K562 (cell line): ENCODE measurements at regions not wholly inside any gene's neighbourhood (a gene's known extent, or its start where the extent isn't known, plus 50 kb on each side); places are given as distances from the start of the nearest gene placed in this dataset.

Experiments used
- ATAC-seq: fragments of 200-7000 bp; cut with Tn5 transposase; 3 replicates; pipeline ENCODE4 v1.9.1; 2020; ENCODE audit warnings: moderate library complexity
- BruUV-seq: library from RNA; stranded (reverse); fragments of 400-500 nt; replicated peaks from 2 replicates; lab custom pipeline; 2021; lab: Mats Ljungman, UMichigan
- CTCF ChIA-PET: fragments of 300-600 bp; formaldehyde crosslinking; extraction: SDS; loops from one replicate; lab custom pipeline; 2021; ENCODE audit warnings: low intra/inter-chr PET ratio; lab: Yijun Ruan, JAX
- POLR2A ChIA-PET: fragments of 300-600, 350-650 bp; sonication (Branson Sonifier 250); formaldehyde crosslinking; extraction: SDS; loops from one replicate; lab custom pipeline; 2021; ENCODE audit warnings: antibody characterized with exemption, inconsistent platforms; lab: Yijun Ruan, JAX
- DNase-seq, 4 experiments: peaks; one replicate each; pipeline versions ENCODE4 v3.0.0 to v3.0.0-alpha.2; 2011 to 2018; ENCODE audit warnings: low spot score in 3 of 4, mixed read lengths in 3 of 4; ENCODE audit errors: extremely low read depth in 1 of 4
- FAIRE-seq: peaks from 2 replicates; lab custom pipeline; 2011; peaks lifted over from hg19 to GRCh38; lab: Jason Lieb, UNC
- H2AFZ ChIP-seq: 2 replicates; pipeline ENCODE4 v1.6.0; 2011; ENCODE audit warnings: low read depth, low read length, control low read depth, inconsistent platforms
- H3K27ac ChIP-seq: fragments of 200-600 bp; 3 replicates; pipeline ENCODE4 v1.8.0; 2011; ENCODE audit warnings: low read depth, mild to moderate bottlenecking, control low read depth, inconsistent platforms, low read length, moderate library complexity, mixed read lengths; ENCODE audit errors: extremely low read depth
- H3K27me3 ChIP-seq, 2 experiments: fragments of 300-600 bp in 1 of 2; 2 replicates in 1 of 2; 3 replicates in 1 of 2; pipeline versions ENCODE4 v1.6.0 to v1.8.0; 2011; ENCODE audit warnings: inconsistent platforms in 2 of 2, low read length in 2 of 2, mild to moderate bottlenecking in 1 of 2, mixed read lengths in 1 of 2, moderate library complexity in 1 of 2; ENCODE audit not compliant: control insufficient read depth in 2 of 2, insufficient read depth in 2 of 2
- H3K36me3 ChIP-seq: fragments of 300-600 bp; 3 replicates; pipeline ENCODE4 v1.8.0; 2011; ENCODE audit warnings: mild to moderate bottlenecking, low read length, inconsistent platforms; ENCODE audit not compliant: control insufficient read depth, insufficient read depth
- H3K4me1 ChIP-seq, 2 experiments: fragments of 200-600 bp in 1 of 2; replicated peaks in 1 of 2; 2 replicates in 1 of 2; 3 replicates in 1 of 2; pipeline versions ENCODE4 v1.5.1 to v1.8.0; 2011; ENCODE audit warnings: inconsistent platforms in 2 of 2, low read length in 2 of 2, mild to moderate bottlenecking in 1 of 2, mixed read lengths in 1 of 2, moderate library complexity in 1 of 2; ENCODE audit not compliant: control insufficient read depth in 2 of 2, insufficient read depth in 2 of 2
- H3K4me2 ChIP-seq: 2 replicates; pipeline ENCODE4 v1.6.1; 2011; ENCODE audit warnings: low read length, control low read depth, inconsistent platforms, mixed read lengths; ENCODE audit not compliant: insufficient read depth
- H3K4me3 ChIP-seq: fragments of 200-600 bp; sonication (generic), shearing (Covaris generic); 2 replicates; pipeline ENCODE4 v1.5.1; 2016; ENCODE audit warnings: control low read depth, inconsistent platforms
- H3K79me2 ChIP-seq: fragments of 200-600 bp; 3 replicates; pipeline ENCODE4 v1.8.0; 2011; ENCODE audit warnings: low read length, inconsistent platforms; ENCODE audit not compliant: control insufficient read depth, insufficient read depth
- H3K9ac ChIP-seq, 2 experiments: 2 replicates each; pipeline versions ENCODE4 v1.6.0 to v1.6.1; 2011; ENCODE audit warnings: low read depth in 2 of 2, low read length in 2 of 2, control low read depth in 1 of 2, inconsistent platforms in 1 of 2, mild to moderate bottlenecking in 1 of 2, mixed read lengths in 1 of 2; ENCODE audit not compliant: insufficient read depth in 1 of 2
- H3K9me1 ChIP-seq: one replicate; pipeline ENCODE4 v1.6.0; 2011; ENCODE audit warnings: inconsistent platforms, mild to moderate bottlenecking, low read length, moderate library complexity; ENCODE audit not compliant: control insufficient read depth, insufficient read depth
- H3K9me3 ChIP-seq: replicated peaks from 2 replicates; pipeline ENCODE4 v1.5.1; 2011; ENCODE audit warnings: low read depth, low read length, inconsistent platforms; ENCODE audit not compliant: control insufficient read depth, insufficient read depth
- H4K20me1 ChIP-seq: replicated peaks from 2 replicates; pipeline ENCODE4 v1.6.1; 2011; ENCODE audit warnings: low read length, inconsistent platforms, mixed read lengths; ENCODE audit not compliant: control insufficient read depth, insufficient read depth
- ARID2 ChIP-seq: fragments of 450-650 bp; IDR thresholded peaks from 2 replicates; pipeline ENCODE4 v1.6.1; 2017; ENCODE audit warnings: antibody characterized with exemption, mild to moderate bottlenecking
- BRD9 ChIP-seq: fragments of 450-650 bp; IDR thresholded peaks from 2 replicates; pipeline ENCODE4 v1.6.1; 2018; ENCODE audit warnings: low read depth; ENCODE audit not compliant: partially characterized antibody
- ETS2 ChIP-seq: IDR thresholded peaks from 2 replicates; pipeline ENCODE4 v1.6.1; 2016; ENCODE audit warnings: borderline replicate concordance, missing genetic modification characterization, mild to moderate bottlenecking, moderate library complexity, missing compliant biosample characterization; ENCODE audit not compliant: poor library complexity, severe bottlenecking
- IFI16 ChIP-seq: fragments of 250-450 bp; sonication (Bioruptor Pico); IDR thresholded peaks from 2 replicates; pipeline ENCODE4 v2.1.2; 2022; ENCODE audit warnings: mild to moderate bottlenecking, inconsistent platforms
- KDM5B ChIP-seq: fragments of 200-600 bp; sonication (generic); IDR thresholded peaks from 2 replicates; pipeline ENCODE4 v1.6.1; 2012; ENCODE audit warnings: low read depth, mild to moderate bottlenecking, moderate library complexity, low read length, control low read depth, inconsistent platforms; ENCODE audit not compliant: insufficient replicate concordance
- L3MBTL2 ChIP-seq: fragments of 450-650 bp; IDR thresholded peaks from 2 replicates; pipeline ENCODE4 v1.6.1; 2016; ENCODE audit warnings: mild to moderate bottlenecking, moderate library complexity
- NBN ChIP-seq: fragments of 450-650 bp; IDR thresholded peaks from 2 replicates; pipeline ENCODE4 v1.6.1; 2016; ENCODE audit warnings: low read depth, mild to moderate bottlenecking
- NFATC3 ChIP-seq: fragments of 450-650 bp; IDR thresholded peaks from 2 replicates; pipeline ENCODE4 v1.6.1; 2017; ENCODE audit warnings: mild to moderate bottlenecking
- PCBP2 ChIP-seq: fragments of 200-400 bp; formaldehyde crosslinking; IDR thresholded peaks from 2 replicates; pipeline ENCODE4 v1.6.1; 2018; ENCODE audit warnings: low read length, low read depth, mild to moderate bottlenecking, moderate library complexity; ENCODE audit not compliant: poor library complexity, severe bottlenecking
- SAFB2 ChIP-seq: fragments of 200-400 bp; formaldehyde crosslinking; IDR thresholded peaks from 2 replicates; pipeline ENCODE4 v1.6.1; 2018; ENCODE audit warnings: borderline replicate concordance, low read length, low read depth, moderate library complexity; ENCODE audit not compliant: severe bottlenecking
- SMARCA4 ChIP-seq: fragments of 450-650 bp; IDR thresholded peaks from 2 replicates; pipeline ENCODE4 v1.6.1; 2016
- SPI1 ChIP-seq: IDR thresholded peaks from 2 replicates; pipeline ENCODE4 v1.6.1; 2011; ENCODE audit warnings: low read depth, low read length, control low read depth, borderline replicate concordance
- TARDBP ChIP-seq: fragments of 450-650 bp; IDR thresholded peaks from 2 replicates; pipeline ENCODE4 v1.6.1; 2016
- TEAD4 ChIP-seq, 2 experiments: sonication (generic) in 1 of 2; formaldehyde crosslinking in 1 of 2; IDR thresholded peaks; 2 replicates each; pipeline versions ENCODE4 v1.6.1 to v1.8.0; 2012 to 2022; ENCODE audit warnings: borderline replicate concordance in 1 of 2, inconsistent platforms in 1 of 2, low read length in 1 of 2, mild to moderate bottlenecking in 1 of 2, missing genetic modification reagents in 1 of 2
- ZKSCAN8 ChIP-seq: fragments of 200-800 bp; sonication (Bioruptor generic); IDR thresholded peaks from 2 replicates; pipeline ENCODE4 v1.6.1; 2016; ENCODE audit warnings: missing genetic modification characterization, missing compliant biosample characterization
- WGBS: fragments of 100-300 bp; shearing (Covaris generic); methylation state at CpG from one replicate; pipeline ENCODE4 v1.1.6; 2016; ENCODE audit warnings: low coverage, mixed read lengths; ENCODE audit not compliant: insufficient coverage; ENCODE audit errors: missing lambda C conversion rate; 5-methylcytosine and 5-hydroxymethylcytosine counted together
- in situ Hi-C: fragments of 300-500 bp; cut with MboI; formaldehyde crosslinking; loops from 4 replicates; pipeline ENCODE4 v1.15.0; 2018; ENCODE audit warnings: inconsistent platforms, mixed read lengths
- intact Hi-C: fragments of 100-400 bp; cut with micrococcal nuclease; formaldehyde crosslinking; loops from 2 replicates; pipeline ENCODE4 v1.14.2; 2022
- TF ChIP-seq, protein P1 (sequence below): sonication (generic); formaldehyde crosslinking; IDR thresholded peaks from 2 replicates; pipeline ENCODE4 v1.9.0; 2022; ENCODE audit warnings: mild to moderate bottlenecking, missing genetic modification reagents
- TF ChIP-seq, protein P2 (sequence below): fragments of 450-650 bp; formaldehyde crosslinking; IDR thresholded peaks from 2 replicates; pipeline ENCODE4 v1.4.0; 2020; ENCODE audit warnings: mild to moderate bottlenecking, mixed read lengths
- TF ChIP-seq, protein P3 (sequence below), 2 experiments: IDR thresholded peaks; 2 replicates each; pipeline ENCODE4 v1.6.1; 2011; ENCODE audit warnings: borderline replicate concordance in 1 of 2, control low read depth in 1 of 2, low read depth in 1 of 2, low read length in 1 of 2, mild to moderate bottlenecking in 1 of 2, mixed read lengths in 1 of 2, moderate library complexity in 1 of 2; ENCODE audit not compliant: insufficient read depth in 1 of 2, insufficient read length in 1 of 2, poor library complexity in 1 of 2, severe bottlenecking in 1 of 2; ENCODE audit errors: extremely low read depth in 1 of 2

DNA sequence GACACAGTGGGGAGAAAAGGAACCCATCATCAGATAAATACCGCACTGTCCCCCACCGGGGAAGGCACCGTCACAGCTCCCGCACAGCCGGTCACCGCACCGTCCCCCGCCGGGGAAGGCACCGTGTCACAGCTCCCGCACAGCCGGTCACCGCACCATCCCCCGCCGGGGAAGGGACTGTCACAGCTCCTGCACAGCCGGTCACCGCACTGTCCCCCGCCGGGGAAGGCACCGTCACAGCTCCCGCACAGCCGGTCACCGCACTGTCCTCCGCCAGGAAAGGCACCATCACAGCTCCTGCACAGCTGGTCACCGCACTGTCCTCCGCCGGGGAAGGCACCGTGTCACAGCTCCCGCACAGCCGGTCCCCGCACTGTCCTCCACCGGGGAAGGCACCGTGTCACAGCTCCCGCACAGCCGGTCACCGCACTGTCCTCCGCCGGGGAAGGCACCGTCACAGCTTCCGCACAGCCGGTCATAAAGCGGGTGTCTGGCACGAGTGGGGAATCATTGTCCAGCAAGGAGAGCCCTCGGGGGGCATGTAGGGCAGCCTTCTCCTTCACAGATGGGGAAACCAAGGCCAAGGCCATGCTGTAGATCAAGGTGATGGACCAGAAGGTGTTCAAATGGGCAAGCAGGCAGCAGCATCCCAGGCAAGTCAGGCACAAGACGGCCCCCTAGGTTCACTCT lies 280.1 kb downstream of the NPHP4 start:
- POLR2A ChIA-PET = no interaction called here
- FAIRE-seq (no peak), ATAC-seq (no peak), DNase-seq (no peak)
- H3K4me3 ChIP-seq = no peak overlapping the region
- no peaks in the 10 kb centered on the region for H3K79me2 ChIP-seq
- intact Hi-C loops = no loop called here
- H4K20me1 ChIP-seq = no peaks in the 10 kb centered on the region
- CTCF ChIA-PET = no interaction called here
- peaks cover 16 to 59% of the 10 kb centered on the region in 2 experiments; a peak in 4 of 5 replicates for H3K27me3 ChIP-seq
- no peaks in the 10 kb centered on the region for H3K9me1 ChIP-seq
- H2AFZ ChIP-seq = no peak overlapping the region
- H3K36me3 ChIP-seq = no peaks in the 10 kb centered on the region
- no TSS peak for BruUV-seq
- in situ Hi-C loops = no loop called here
- no peaks in the 10 kb centered on the region for H3K9me3 ChIP-seq
- 13% methylated on average over 44 of the region's 45 CpGs for WGBS
- no peak overlapping the region for H3K4me2 ChIP-seq
- H3K27ac ChIP-seq = no peak overlapping the region
- peaks cover 0 to 5% of the 10 kb centered on the region in 2 experiments; a peak in 1 of 5 replicates for H3K4me1 ChIP-seq
- no peak overlapping the region; a peak in 1 of 4 replicates for H3K9ac ChIP-seq
- TF ChIP-seq PCBP2 = no peak
- TF ChIP-seq L3MBTL2 = no peak
- TF ChIP-seq, protein P1, sequence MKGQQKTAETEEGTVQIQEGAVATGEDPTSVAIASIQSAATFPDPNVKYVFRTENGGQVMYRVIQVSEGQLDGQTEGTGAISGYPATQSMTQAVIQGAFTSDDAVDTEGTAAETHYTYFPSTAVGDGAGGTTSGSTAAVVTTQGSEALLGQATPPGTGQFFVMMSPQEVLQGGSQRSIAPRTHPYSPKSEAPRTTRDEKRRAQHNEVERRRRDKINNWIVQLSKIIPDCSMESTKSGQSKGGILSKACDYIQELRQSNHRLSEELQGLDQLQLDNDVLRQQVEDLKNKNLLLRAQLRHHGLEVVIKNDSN (CRISPR knock-in tag) = no peak
- no peak for TF ChIP-seq ARID2
- TF ChIP-seq ETS2 (tag) = no peak
- no peak for TF ChIP-seq BRD9
- TF ChIP-seq KDM5B = no peak
- TF ChIP-seq SPI1 = no peak
- TF ChIP-seq IFI16 (CRISPR knock-in tag) = no peak
- no peak for TF ChIP-seq SMARCA4
- TF ChIP-seq, protein P2, sequence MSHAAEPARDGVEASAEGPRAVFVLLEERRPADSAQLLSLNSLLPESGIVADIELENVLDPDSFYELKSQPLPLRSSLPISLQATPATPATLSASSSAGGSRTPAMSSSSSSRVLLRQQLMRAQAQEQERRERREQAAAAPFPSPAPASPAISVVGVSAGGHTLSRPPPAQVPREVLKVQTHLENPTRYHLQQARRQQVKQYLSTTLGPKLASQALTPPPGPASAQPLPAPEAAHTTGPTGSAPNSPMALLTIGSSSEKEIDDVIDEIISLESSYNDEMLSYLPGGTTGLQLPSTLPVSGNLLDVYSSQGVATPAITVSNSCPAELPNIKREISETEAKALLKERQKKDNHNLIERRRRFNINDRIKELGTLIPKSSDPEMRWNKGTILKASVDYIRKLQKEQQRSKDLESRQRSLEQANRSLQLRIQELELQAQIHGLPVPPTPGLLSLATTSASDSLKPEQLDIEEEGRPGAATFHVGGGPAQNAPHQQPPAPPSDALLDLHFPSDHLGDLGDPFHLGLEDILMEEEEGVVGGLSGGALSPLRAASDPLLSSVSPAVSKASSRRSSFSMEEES (CRISPR knock-in tag) = no peak
- TF ChIP-seq SAFB2 = no peak
- no peak for TF ChIP-seq NBN
- no peak for TF ChIP-seq ZKSCAN8 (CRISPR knock-in tag)
- TF ChIP-seq TEAD4 (IDR thresholded peaks at IDR 0.05; ENCODE audit: low read length) = no peak
- TF ChIP-seq TEAD4 (CRISPR knock-in tag; IDR thresholded peaks at IDR 0.05; ENCODE audit: borderline replicate concordance) = no peak
- TF ChIP-seq, protein P3, sequence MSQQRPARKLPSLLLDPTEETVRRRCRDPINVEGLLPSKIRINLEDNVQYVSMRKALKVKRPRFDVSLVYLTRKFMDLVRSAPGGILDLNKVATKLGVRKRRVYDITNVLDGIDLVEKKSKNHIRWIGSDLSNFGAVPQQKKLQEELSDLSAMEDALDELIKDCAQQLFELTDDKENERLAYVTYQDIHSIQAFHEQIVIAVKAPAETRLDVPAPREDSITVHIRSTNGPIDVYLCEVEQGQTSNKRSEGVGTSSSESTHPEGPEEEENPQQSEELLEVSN (IDR thresholded peaks at IDR 0.05; ENCODE audit: borderline replicate concordance in 1 of 2, extremely low read depth in 1 of 2, insufficient read depth in 1 of 2, insufficient read length in 1 of 2, low read depth in 1 of 2, low read length in 1 of 2, poor library complexity in 1 of 2, severe bottlenecking in 1 of 2) = no peak
- no peak for TF ChIP-seq NFATC3
- TF ChIP-seq TARDBP = no peak
